Neuronal stem cell (in vitro differentiated cells): ENCODE measurements at regions not wholly inside any gene's neighbourhood (a gene's known extent, or its start where the extent isn't known, plus 50 kb on each side); places are given as distances from the start of the nearest gene placed in this dataset.

Source experiments
- DNase-seq: peaks from one replicate; pipeline ENCODE4 v3.0.0-alpha.2; 2013; ENCODE audit warnings: low spot score
- H2AFZ ChIP-seq: one replicate; pipeline ENCODE4 v1.6.1; 2013; ENCODE audit warnings: mild to moderate bottlenecking, low read length, inconsistent platforms
- H2AK5ac ChIP-seq: 2 replicates; pipeline ENCODE4 v1.6.1; 2013; ENCODE audit warnings: low read depth, mild to moderate bottlenecking, inconsistent platforms, low read length, moderate library complexity, mixed read lengths
- H2BK120ac ChIP-seq: 2 replicates; pipeline ENCODE4 v1.6.1; 2013; ENCODE audit warnings: low read depth, mild to moderate bottlenecking, inconsistent platforms, low read length, moderate library complexity, mixed read lengths
- H2BK12ac ChIP-seq: one replicate; pipeline ENCODE4 v1.6.1; 2013; ENCODE audit warnings: low read length, inconsistent platforms
- H2BK15ac ChIP-seq: 2 replicates; pipeline ENCODE4 v1.6.1; 2013; ENCODE audit warnings: mild to moderate bottlenecking, low read length, inconsistent platforms, mixed read lengths
- H2BK5ac ChIP-seq: one replicate; pipeline ENCODE4 v1.6.1; 2013; ENCODE audit warnings: inconsistent platforms, mild to moderate bottlenecking, low read length, moderate library complexity
- H3K14ac ChIP-seq: one replicate; pipeline ENCODE4 v1.6.1; 2013; ENCODE audit warnings: low read length, inconsistent platforms
- H3K18ac ChIP-seq: 2 replicates; pipeline ENCODE4 v1.6.1; 2013; ENCODE audit warnings: low read length, inconsistent platforms
- H3K23ac ChIP-seq: 2 replicates; pipeline ENCODE4 v1.6.1; 2013; ENCODE audit warnings: low read depth, mild to moderate bottlenecking, mixed read lengths, low read length, inconsistent platforms; ENCODE audit not compliant: poor library complexity
- H3K27ac ChIP-seq: replicated peaks from 3 replicates; pipeline ENCODE4 v1.5.1; 2013; ENCODE audit warnings: low read length, inconsistent platforms
- H3K27me3 ChIP-seq, 3 experiments: 2 replicates each; pipeline ENCODE4 v1.6.1; 2013; ENCODE audit warnings: low read length in 3 of 3, mild to moderate bottlenecking in 2 of 3, inconsistent platforms in 1 of 3, low read depth in 1 of 3, mixed read lengths in 1 of 3, moderate library complexity in 1 of 3; ENCODE audit not compliant: control insufficient read depth in 3 of 3, insufficient read depth in 3 of 3
- H3K36me3 ChIP-seq, 2 donors: replicated peaks in 1 of 2; 2 replicates each; pipeline ENCODE4 v1.6.1; 2013; ENCODE audit warnings: low read length in 2 of 2; ENCODE audit not compliant: control insufficient read depth in 2 of 2, insufficient read depth in 2 of 2
- H3K4ac ChIP-seq: 2 replicates; pipeline ENCODE4 v1.6.1; 2013; ENCODE audit warnings: inconsistent platforms, mild to moderate bottlenecking, low read length, moderate library complexity
- H3K4me1 ChIP-seq, 2 donors: 1 replicate in 1 of 2; 2 replicates in 1 of 2; pipeline ENCODE4 v1.6.1; 2013; ENCODE audit warnings: low read length in 2 of 2, low read depth in 1 of 2; ENCODE audit not compliant: control insufficient read depth in 2 of 2, insufficient read depth in 1 of 2
- H3K4me2 ChIP-seq: one replicate; pipeline ENCODE4 v1.6.1; 2013; ENCODE audit warnings: mild to moderate bottlenecking, low read length, inconsistent platforms; ENCODE audit not compliant: insufficient read depth, poor library complexity, severe bottlenecking
- H3K4me3 ChIP-seq, 2 donors: 2 replicates each; pipeline ENCODE4 v1.5.1; 2013; ENCODE audit warnings: low read length in 2 of 2, mild to moderate bottlenecking in 2 of 2, inconsistent platforms in 1 of 2, moderate library complexity in 1 of 2
- H3K79me1 ChIP-seq: one replicate; pipeline ENCODE4 v1.6.1; 2013; ENCODE audit warnings: low read depth, mild to moderate bottlenecking, inconsistent platforms, low read length, moderate library complexity
- H3K9ac ChIP-seq: one replicate; pipeline ENCODE4 v1.6.1; 2013; ENCODE audit warnings: mild to moderate bottlenecking, low read depth, low read length, inconsistent platforms; ENCODE audit not compliant: poor library complexity
- H3K9me3 ChIP-seq, 2 donors: replicated peaks in 1 of 2; 2 replicates each; pipeline versions ENCODE3 to v1.6.1; 2013; ENCODE audit warnings: low read length in 2 of 2, mild to moderate bottlenecking in 2 of 2, inconsistent platforms in 1 of 2, low read depth in 1 of 2, mixed read lengths in 1 of 2, moderate library complexity in 1 of 2; ENCODE audit not compliant: control insufficient read depth in 2 of 2, insufficient read depth in 1 of 2
- H4K8ac ChIP-seq: one replicate; pipeline ENCODE4 v1.6.1; 2013; ENCODE audit warnings: low read depth, mild to moderate bottlenecking, inconsistent platforms, low read length, moderate library complexity
- H4K91ac ChIP-seq: one replicate; pipeline ENCODE4 v1.6.1; 2013; ENCODE audit warnings: low read length, low read depth, mild to moderate bottlenecking, inconsistent platforms; ENCODE audit not compliant: poor library complexity
- WGBS, 2 donors: extraction: QIAGEN DNeasy Blood & Tissue Kit; methylation state at CpG; one replicate each; pipeline ENCODE4 v1.1.7; 2013; ENCODE audit warnings: missing lambda C conversion rate in 2 of 2, mixed read lengths in 1 of 2; ENCODE audit not compliant: insufficient read length in 2 of 2, insufficient replicate concordance in 1 of 2; ENCODE audit errors: extremely low coverage in 2 of 2; 5-methylcytosine and 5-hydroxymethylcytosine counted together

GRCh38 chr14:53491256-53491883 lies 338.2 kb upstream of the DDHD1 start:
- no peak for DNase-seq
- no peaks in the 10 kb centered on the region for H3K36me3 ChIP-seq
- H4K8ac ChIP-seq = no peak overlapping the region
- no CpG with 5 or more reads among the region's 3 CpGs for WGBS, 2 donors
- H3K4me3 ChIP-seq = no peak overlapping the region
- H3K4me2 ChIP-seq = no peak overlapping the region
- H3K18ac ChIP-seq = no peak overlapping the region
- H4K91ac ChIP-seq = no peak overlapping the region
- H3K9ac ChIP-seq = no peak overlapping the region
- no peak overlapping the region for H2BK120ac ChIP-seq
- H3K9me3 ChIP-seq = no peaks in the 10 kb centered on the region
- H2BK12ac ChIP-seq = no peak overlapping the region
- no peaks in the 10 kb centered on the region for H3K79me1 ChIP-seq
- H3K4ac ChIP-seq = no peak overlapping the region
- H3K4me1 ChIP-seq = peaks cover 0 to 5% of the 10 kb centered on the region in 2 donors
- no peak overlapping the region for H3K14ac ChIP-seq
- no peak overlapping the region for H2BK15ac ChIP-seq
- H3K27ac ChIP-seq = no peak overlapping the region
- H3K23ac ChIP-seq = no peak overlapping the region
- peak overlapping the region; percentile 3 for H2AFZ ChIP-seq
- H2BK5ac ChIP-seq = no peak overlapping the region
- H3K27me3 ChIP-seq = no peaks in the 10 kb centered on the region
- no peak overlapping the region for H2AK5ac ChIP-seq

GRCh38 chr14:53478174-53478573 lies 325.1 kb upstream of the DDHD1 start:
- Histone ChIP-seq H3K4me1 (peaks cover 0 to 2% of the 10 kb centered on the region in 2 donors), H3K23ac (no peak overlapping the region), H4K8ac (no peak overlapping the region), H2BK5ac (no peak overlapping the region), H2BK120ac (no peak overlapping the region), H2BK12ac (no peak overlapping the region), H3K18ac (no peak overlapping the region), H3K4ac (no peak overlapping the region), H2BK15ac (no peak overlapping the region), H3K4me3 (no peak overlapping the region), H4K91ac (no peak overlapping the region), H3K4me2 (no peak overlapping the region), H2AFZ (no peak overlapping the region), H3K36me3 (no peaks in the 10 kb centered on the region), H3K9me3 (peaks cover 7% of the 10 kb centered on the region in 2 donors), H3K9ac (no peak overlapping the region), H3K27me3 (no peaks in the 10 kb centered on the region), H3K14ac (no peak overlapping the region), H3K79me1 (no peaks in the 10 kb centered on the region), H2AK5ac (no peak overlapping the region), H3K27ac (no peak overlapping the region)
- no CpG with 5 or more reads among the region's 1 CpG for WGBS, 2 donors
- DNase-seq = no peak

- Histone ChIP-seq H3K79me1 (no peaks in the 10 kb centered on the region), H2BK15ac (no peak overlapping the region), H3K23ac (no peak overlapping the region), H3K36me3 (no peaks in the 10 kb centered on the region), H3K4me1 (peaks cover 0 to 2% of the 10 kb centered on the region in 2 donors), H2BK12ac (no peak overlapping the region), H3K27me3 (no peaks in the 10 kb centered on the region), H2AFZ (no peak overlapping the region), H3K4me3 (no peak overlapping the region), H3K4ac (no peak overlapping the region), H3K9ac (no peak overlapping the region), H3K4me2 (no peak overlapping the region), H3K9me3 (peaks cover 0 to 2% of the 10 kb centered on the region in 2 donors), H3K18ac (no peak overlapping the region), H3K14ac (no peak overlapping the region), H4K8ac (no peak overlapping the region), H2BK120ac (no peak overlapping the region), H2BK5ac (no peak overlapping the region), H3K27ac (no peak overlapping the region), H4K91ac (no peak overlapping the region), H2AK5ac (no peak overlapping the region)
- DNase-seq = no peak
- no CpG with 5 or more reads among the region's 1 CpG for WGBS, 2 donors
Observed at GRCh38 chr14:53473480-53473879, 320.4 kb upstream of the DDHD1 start.

GRCh38 chr14:53472306-53472705 lies 319.2 kb upstream of the DDHD1 start:
- Histone ChIP-seq H4K91ac (no peak overlapping the region), H4K8ac (no peak overlapping the region), H3K27ac (no peak overlapping the region), H3K27me3 (no peaks in the 10 kb centered on the region), H2BK5ac (no peak overlapping the region), H2BK15ac (no peak overlapping the region), H2AK5ac (no peak overlapping the region), H3K4me3 (no peak overlapping the region), H2AFZ (no peak overlapping the region), H3K18ac (no peak overlapping the region), H2BK12ac (no peak overlapping the region), H3K79me1 (no peaks in the 10 kb centered on the region), H3K36me3 (no peaks in the 10 kb centered on the region), H3K14ac (no peak overlapping the region), H3K23ac (no peak overlapping the region), H3K4me2 (no peak overlapping the region), H3K9ac (no peak overlapping the region), H3K9me3 (peaks cover 0 to 2% of the 10 kb centered on the region in 2 donors), H2BK120ac (no peak overlapping the region), H3K4me1 (peaks cover 0 to 2% of the 10 kb centered on the region in 2 donors), H3K4ac (no peak overlapping the region)
- DNase-seq = no peak
